NCI-H524 (cell line): ENCODE measurements at regions not wholly inside any gene's neighbourhood (a gene's known extent, or its start where the extent isn't known, plus 50 kb on each side); places are given as distances from the start of the nearest gene placed in this dataset.
A peak's percentile ranks its signal among the peaks of the same experiment; 100 is the strongest.
"Not testable (repeated sequence)": the region's sequence is repeated elsewhere in the genome, so short reads cannot be mapped to it uniquely, and the experiment has no call there.

ENCODE experiments used
- DNase-seq, 2 experiments: peaks; one replicate each; lab custom pipeline; 2025; lab: John Stamatoyannopoulos, UW

GRCh38 chr12:73950507-73950906 lies 587.1 kb upstream of the ATXN7L3B start:
- DNase-seq: no peak

GRCh38 chr12:73951956-73952703 lies 585.5 kb upstream of the ATXN7L3B start:
- no peak for DNase-seq

GRCh38 chr12:73964641-73965040 lies 573.0 kb upstream of the ATXN7L3B start:
- no peak for DNase-seq

GRCh38 chr12:73973486-73973885 lies 564.1 kb upstream of the ATXN7L3B start:
- DNase-seq: no peak

- no peak for DNase-seq
Observed at GRCh38 chr12:73984552-73984951, 553.1 kb upstream of the ATXN7L3B start.

GRCh38 chr12:73991138-73991537 lies 546.5 kb upstream of the ATXN7L3B start:
- DNase-seq: no peak

GRCh38 chr12:73998894-73999293 lies 538.7 kb upstream of the ATXN7L3B start:
- DNase-seq: no peak

- DNase-seq: no peak
Observed at GRCh38 chr12:74015118-74015517, 522.5 kb upstream of the ATXN7L3B start.

- DNase-seq: not testable (repeated sequence)
Observed at GRCh38 chr12:74016324-74016723, 521.3 kb upstream of the ATXN7L3B start.

- no peak for DNase-seq
Observed at GRCh38 chr12:74018849-74019248, 518.8 kb upstream of the ATXN7L3B start.

- peak; percentile 28 to 72 for DNase-seq
Observed at GRCh38 chr12:74021937-74022336, 515.7 kb upstream of the ATXN7L3B start.

GRCh38 chr12:74031045-74031444 lies 506.6 kb upstream of the ATXN7L3B start:
- no peak for DNase-seq

- DNase-seq: no peak
Observed at GRCh38 chr12:74033531-74033930, 504.1 kb upstream of the ATXN7L3B start.

GRCh38 chr12:74039138-74039537 lies 498.5 kb upstream of the ATXN7L3B start:
- DNase-seq: peak; percentile 3 to 20

GRCh38 chr12:74043343-74043742 lies 494.3 kb upstream of the ATXN7L3B start:
- no peak for DNase-seq

GRCh38 chr12:74049348-74049747 lies 488.3 kb upstream of the ATXN7L3B start:
- DNase-seq: no peak

GRCh38 chr12:74051848-74052247 lies 485.8 kb upstream of the ATXN7L3B start:
- no peak for DNase-seq

- no peak for DNase-seq
Observed at GRCh38 chr12:74066476-74066875, 471.2 kb upstream of the ATXN7L3B start.

- DNase-seq: no peak
Observed at GRCh38 chr12:74071182-74071581, 466.5 kb upstream of the ATXN7L3B start.

- DNase-seq: peak in 1 of 2 experiments; percentile 28
Observed at GRCh38 chr12:74076918-74077317, 460.7 kb upstream of the ATXN7L3B start.

GRCh38 chr12:74105434-74105833 lies 432.2 kb upstream of the ATXN7L3B start:
- no peak for DNase-seq

- DNase-seq: no peak
Observed at GRCh38 chr12:74108729-74109128, 428.9 kb upstream of the ATXN7L3B start.

GRCh38 chr12:74111688-74112360 lies 425.8 kb upstream of the ATXN7L3B start:
- DNase-seq: peak; percentile 18 to 49
